ENCODE measurements at regions not wholly inside any gene's neighbourhood (a gene's known extent, or its start where the extent isn't known, plus 50 kb on each side); places are given as distances from the start of the nearest gene placed in this dataset.

GRCh38 chr22:27310966-27311697 is 490.4 kb downstream of the MN1 start:
- Mint-ChIP-seq H3K9me3 (ENCODE audit: low read depth) (no peaks in the 10 kb centered on the region), H3K36me3 (ENCODE audit: insufficient read depth) (no peaks in the 10 kb centered on the region), H3K27ac (no peak overlapping the region), H3K27me3 (peaks cover 21% of the 10 kb centered on the region), H3K4me3 (ENCODE audit: low read depth) (no peak overlapping the region), H3K4me1 (ENCODE audit: low read depth) (peaks cover 6% of the 10 kb centered on the region)
- DNase-seq (ENCODE audit: low spot score, unreplicated experiment), result no peak
- no peak for TF ChIP-seq CTCF (IDR thresholded peaks at IDR 0.05; ENCODE audit: unreplicated experiment)

GRCh38 chr22:27311698-27312550 is 489.6 kb downstream of the MN1 start:
- no peaks in the 10 kb centered on the region for H3K9me3 Mint-ChIP-seq (ENCODE audit: low read depth)
- no peak for DNase-seq (ENCODE audit: low spot score, unreplicated experiment)
- no peak for TF ChIP-seq CTCF (IDR thresholded peaks at IDR 0.05; ENCODE audit: unreplicated experiment)
- H3K27ac Mint-ChIP-seq, result no peak overlapping the region
- peaks cover 25% of the 10 kb centered on the region for H3K27me3 Mint-ChIP-seq
- H3K4me1 Mint-ChIP-seq (ENCODE audit: low read depth), result peaks cover 6% of the 10 kb centered on the region
- no peak overlapping the region for H3K4me3 Mint-ChIP-seq (ENCODE audit: low read depth)
- H3K36me3 Mint-ChIP-seq (ENCODE audit: insufficient read depth), result no peaks in the 10 kb centered on the region

- DNase-seq (ENCODE audit: low spot score, unreplicated experiment), result no peak
- Mint-ChIP-seq H3K27me3 (peaks cover 25% of the 10 kb centered on the region), H3K27ac (no peak overlapping the region), H3K4me1 (ENCODE audit: low read depth) (peaks cover 6% of the 10 kb centered on the region), H3K4me3 (ENCODE audit: low read depth) (no peak overlapping the region), H3K9me3 (ENCODE audit: low read depth) (no peaks in the 10 kb centered on the region), H3K36me3 (ENCODE audit: insufficient read depth) (no peaks in the 10 kb centered on the region)
- no peak for TF ChIP-seq CTCF (IDR thresholded peaks at IDR 0.05; ENCODE audit: unreplicated experiment)
These were observed 489.0 kb downstream of the MN1 start for GRCh38 chr22:27312565-27312964.

GRCh38 chr22:27312966-27313855 is 488.3 kb downstream of the MN1 start:
- Mint-ChIP-seq H3K27me3 (peaks cover 22% of the 10 kb centered on the region), H3K9me3 (ENCODE audit: low read depth) (no peaks in the 10 kb centered on the region), H3K36me3 (ENCODE audit: insufficient read depth) (no peaks in the 10 kb centered on the region), H3K27ac (no peak overlapping the region), H3K4me1 (ENCODE audit: low read depth) (peaks cover 6% of the 10 kb centered on the region), H3K4me3 (ENCODE audit: low read depth) (no peak overlapping the region)
- DNase-seq (ENCODE audit: low spot score, unreplicated experiment), result no peak
- no peak for TF ChIP-seq CTCF (IDR thresholded peaks at IDR 0.05; ENCODE audit: unreplicated experiment)

Measured in progenitor cell of endocrine pancreas (in vitro differentiated cells).